Sigmoid colon (tissue), 6 donors: ENCODE measurements at regions not wholly inside any gene's neighbourhood (a gene's known extent, or its start where the extent isn't known, plus 50 kb on each side); places are given as distances from the start of the nearest gene placed in this dataset.
"Not testable (repeated sequence)": the region's sequence is repeated elsewhere in the genome, so short reads cannot be mapped to it uniquely, and the experiment has no call there.

Source experiments
- DNase-seq: peaks from one replicate; pipeline ENCODE4 v3.0.0-alpha.2; 2019
- H3K27ac ChIP-seq, 4 donors: fragments of 200-600 bp; sonication (generic); one replicate each; pipeline ENCODE4 v1.5.1; 2016 to 2019; ENCODE audit warnings: mild to moderate bottlenecking in 1 of 4
- H3K27me3 ChIP-seq, 3 donors: fragments of 200-600 bp; sonication (generic); one replicate each; pipeline ENCODE4 v1.5.1; 2019; ENCODE audit warnings: mild to moderate bottlenecking in 1 of 3
- H3K36me3 ChIP-seq, 4 donors: fragments of 200-600 bp; sonication (generic); one replicate each; pipeline ENCODE4 v1.5.1; 2016 to 2019
- H3K4me1 ChIP-seq, 4 donors: fragments of 200-600 bp; sonication (generic); one replicate each; pipeline ENCODE4 v1.5.1; 2017 to 2019
- H3K4me3 ChIP-seq, 4 donors: fragments of 200-600 bp; sonication (generic); one replicate each; pipeline ENCODE4 v1.5.1; 2017 to 2019; ENCODE audit warnings: mild to moderate bottlenecking in 2 of 4, moderate library complexity in 1 of 4
- H3K9me3 ChIP-seq, 4 donors: fragments of 200-600 bp in 3 of 4; sonication (generic) in 3 of 4; one replicate each; pipeline versions ENCODE4 v1.5.1 to v1.6.1; 2013 to 2019
- EP300 ChIP-seq, 4 donors: sonication (generic); formaldehyde crosslinking; IDR thresholded peaks; one replicate each; pipeline ENCODE4 v1.6.1; 2017; ENCODE audit warnings: antibody characterized with exemption in 4 of 4
- POLR2A ChIP-seq, 2 donors: fragments of 450-650 bp; IDR thresholded peaks; one replicate each; pipeline ENCODE4 v1.6.1; 2016; ENCODE audit warnings: antibody characterized with exemption in 2 of 2, mild to moderate bottlenecking in 2 of 2, moderate library complexity in 2 of 2
- POLR2AphosphoS5 ChIP-seq, 4 donors: sonication (generic); formaldehyde crosslinking; IDR thresholded peaks; one replicate each; pipeline ENCODE4 v1.6.1; 2017; ENCODE audit warnings: antibody characterized with exemption in 4 of 4
- WGBS, 2 donors: extraction: QIAGEN DNeasy Blood & Tissue Kit; methylation state at CpG; one replicate each; pipeline ENCODE4 v1.1.7; 2013; 5-methylcytosine and 5-hydroxymethylcytosine counted together
- intact Hi-C: fragments of 100-400 bp; cut with DNase I; formaldehyde crosslinking; loops from one replicate; pipeline ENCODE4 v1.15.1; 2023
- TF ChIP-seq, protein P1 (sequence below), 4 experiments: fragments of 450-650 bp in 3 of 4; fragments of 200-600 bp in 1 of 4; IDR thresholded peaks; one replicate each; pipeline ENCODE4 v1.5.1; 2016 to 2019; ENCODE audit warnings: antibody characterized with exemption in 4 of 4, mild to moderate bottlenecking in 3 of 4, moderate library complexity in 2 of 4
- donor health status: healthy with polysubstance abuse.
- donor health status: healthy.

DNA sequence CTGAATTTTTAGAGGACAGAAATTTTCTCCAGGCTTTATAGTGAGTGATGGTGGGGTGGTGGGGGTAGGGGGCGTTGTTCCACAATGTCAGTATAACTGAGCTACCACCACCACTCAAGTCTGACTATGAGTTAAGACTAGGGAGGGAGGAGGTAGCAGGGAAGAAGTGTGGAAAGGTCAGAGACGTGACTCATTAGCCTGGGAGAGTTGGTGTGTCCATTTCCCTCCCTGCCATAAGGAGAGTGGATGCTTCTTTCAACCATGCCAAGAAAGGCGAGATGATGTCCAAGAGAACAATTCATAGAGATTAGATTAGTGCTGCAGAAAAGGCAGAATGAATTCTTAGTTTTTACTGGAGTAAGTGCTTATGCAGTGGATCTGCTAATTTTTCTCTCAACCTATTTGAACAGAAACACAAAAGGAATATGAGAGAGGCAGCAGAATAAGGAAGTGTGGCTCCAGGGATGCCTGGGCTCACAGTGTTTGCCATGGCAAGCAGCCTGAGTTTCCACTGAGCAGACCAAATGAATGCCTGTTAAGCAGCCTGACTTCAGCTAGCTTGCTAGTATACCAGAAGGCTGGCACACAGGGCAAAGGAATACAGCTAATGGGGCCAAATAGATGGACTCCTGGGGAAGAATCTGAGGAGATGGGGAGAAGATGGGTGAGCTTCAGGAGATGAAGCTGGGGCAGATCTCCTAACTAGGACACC, 708.9 kb downstream of the NTRK3 start:
- Histone ChIP-seq H3K36me3 (no peaks in the 10 kb centered on the region), H3K27me3 (no peaks in the 10 kb centered on the region), H3K9me3 (no peaks in the 10 kb centered on the region), H3K4me3 (no peak overlapping the region), H3K4me1 (no peaks in the 10 kb centered on the region), H3K27ac (no peak overlapping the region)
- intact Hi-C loops, result no loop called here
- DNase-seq, result no peak
- 56 to 73% methylated on average over 3 of the region's 3 CpGs for WGBS, 2 donors
- TF ChIP-seq POLR2A (IDR thresholded peaks at IDR 0.05), result no peak
- TF ChIP-seq POLR2AphosphoS5 (IDR thresholded peaks at IDR 0.05), result no peak
- TF ChIP-seq EP300 (IDR thresholded peaks at IDR 0.05), result no peak
- TF ChIP-seq, protein P1, sequence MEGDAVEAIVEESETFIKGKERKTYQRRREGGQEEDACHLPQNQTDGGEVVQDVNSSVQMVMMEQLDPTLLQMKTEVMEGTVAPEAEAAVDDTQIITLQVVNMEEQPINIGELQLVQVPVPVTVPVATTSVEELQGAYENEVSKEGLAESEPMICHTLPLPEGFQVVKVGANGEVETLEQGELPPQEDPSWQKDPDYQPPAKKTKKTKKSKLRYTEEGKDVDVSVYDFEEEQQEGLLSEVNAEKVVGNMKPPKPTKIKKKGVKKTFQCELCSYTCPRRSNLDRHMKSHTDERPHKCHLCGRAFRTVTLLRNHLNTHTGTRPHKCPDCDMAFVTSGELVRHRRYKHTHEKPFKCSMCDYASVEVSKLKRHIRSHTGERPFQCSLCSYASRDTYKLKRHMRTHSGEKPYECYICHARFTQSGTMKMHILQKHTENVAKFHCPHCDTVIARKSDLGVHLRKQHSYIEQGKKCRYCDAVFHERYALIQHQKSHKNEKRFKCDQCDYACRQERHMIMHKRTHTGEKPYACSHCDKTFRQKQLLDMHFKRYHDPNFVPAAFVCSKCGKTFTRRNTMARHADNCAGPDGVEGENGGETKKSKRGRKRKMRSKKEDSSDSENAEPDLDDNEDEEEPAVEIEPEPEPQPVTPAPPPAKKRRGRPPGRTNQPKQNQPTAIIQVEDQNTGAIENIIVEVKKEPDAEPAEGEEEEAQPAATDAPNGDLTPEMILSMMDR (IDR thresholded peaks at IDR 0.05), result no peak

DNA sequence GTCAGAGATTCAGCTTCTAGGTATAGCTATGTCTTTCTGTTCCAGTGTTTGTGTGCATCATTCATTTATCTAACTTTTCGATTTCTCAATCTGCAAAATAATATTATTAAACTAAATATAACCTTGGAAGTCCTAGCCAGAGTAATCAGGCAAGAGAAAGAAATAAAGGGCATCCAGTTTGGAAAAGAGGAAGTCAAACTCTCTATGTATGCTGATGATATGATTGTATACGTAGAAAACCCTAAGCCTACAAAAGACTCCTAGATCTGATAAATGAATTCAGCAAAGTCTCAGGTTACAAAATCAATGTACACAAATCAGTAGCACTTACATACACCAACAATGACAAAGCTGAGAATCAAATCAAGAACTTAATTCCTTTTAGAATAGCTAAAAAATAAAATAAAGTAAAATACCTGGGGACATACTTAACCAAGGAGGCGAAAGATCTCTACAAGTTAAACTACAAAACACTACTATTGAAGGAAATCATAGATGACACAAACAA, 718.2 kb downstream of the NTRK3 start:
- DNase-seq, result no peak
- no peak for TF ChIP-seq POLR2A (IDR thresholded peaks at IDR 0.05)
- no peak for TF ChIP-seq EP300 (IDR thresholded peaks at IDR 0.05)
- TF ChIP-seq, protein P1 (IDR thresholded peaks at IDR 0.05), result no peak
- no peak for TF ChIP-seq POLR2AphosphoS5 (IDR thresholded peaks at IDR 0.05)
- H3K27ac ChIP-seq, result no peak overlapping the region
- no peak overlapping the region for H3K4me3 ChIP-seq
- intact Hi-C loops, result no loop called here
- H3K27me3 ChIP-seq, result no peaks in the 10 kb centered on the region
- 26 to 39% methylated on average over 3 of the region's 3 CpGs for WGBS, 2 donors
- no peaks in the 10 kb centered on the region for H3K36me3 ChIP-seq
- H3K4me1 ChIP-seq, result no peaks in the 10 kb centered on the region
- H3K9me3 ChIP-seq, result peaks cover 0 to 2% (median 0%) of the 10 kb centered on the region in 4 donors

DNA sequence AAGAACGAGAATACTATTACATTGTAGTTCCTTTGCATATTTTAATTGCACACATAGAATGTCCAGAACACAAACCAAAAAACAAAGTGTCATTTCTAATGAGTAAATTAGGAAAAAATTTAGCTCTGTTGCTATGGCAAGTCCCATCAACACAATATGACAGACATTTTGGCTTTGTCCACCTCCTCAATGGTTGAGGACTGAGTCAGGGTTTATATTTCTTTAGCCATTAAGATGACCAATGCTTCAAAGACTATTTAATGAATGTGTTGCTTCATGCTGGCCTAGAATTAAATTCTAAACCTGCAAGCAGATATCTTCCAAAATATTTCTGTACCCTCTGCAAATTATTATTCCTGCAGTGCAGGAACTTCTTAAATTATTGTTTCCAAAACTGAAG, 719.2 kb downstream of the NTRK3 start:
- no peaks in the 10 kb centered on the region for H3K36me3 ChIP-seq
- no peak for TF ChIP-seq POLR2A (IDR thresholded peaks at IDR 0.05)
- TF ChIP-seq EP300 (IDR thresholded peaks at IDR 0.05), result no peak
- TF ChIP-seq POLR2AphosphoS5 (IDR thresholded peaks at IDR 0.05), result no peak
- TF ChIP-seq, protein P1 (IDR thresholded peaks at IDR 0.05), result no peak
- H3K4me1 ChIP-seq, result no peaks in the 10 kb centered on the region
- intact Hi-C loops, result no loop called here
- H3K27me3 ChIP-seq, result no peaks in the 10 kb centered on the region
- no peak overlapping the region for H3K4me3 ChIP-seq
- DNase-seq, result no peak
- peaks cover 0 to 2% (median 0%) of the 10 kb centered on the region in 4 donors for H3K9me3 ChIP-seq
- WGBS, 2 donors, result 74 to 79% methylated on average over 1 of the region's 1 CpG
- H3K27ac ChIP-seq, result no peak overlapping the region

DNA sequence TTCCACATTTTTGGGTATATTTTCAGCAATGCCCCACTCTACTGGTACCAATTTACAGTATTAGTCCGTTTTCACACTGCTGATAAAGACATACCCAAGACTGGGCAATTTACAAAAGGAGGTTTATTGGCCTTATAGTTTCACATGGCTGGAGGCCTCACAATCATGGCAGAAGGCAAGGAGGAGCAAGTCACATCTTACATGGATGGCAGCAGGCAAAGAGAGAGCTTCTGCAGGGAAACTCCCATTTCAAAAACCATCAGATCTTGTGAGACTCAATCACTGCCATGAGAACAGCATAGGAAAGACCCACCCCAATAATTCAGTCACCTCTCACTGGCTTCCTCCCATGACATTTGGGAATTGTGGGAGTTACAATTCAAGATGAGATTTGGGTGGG, 722.9 kb downstream of the NTRK3 start:
- H3K27ac ChIP-seq, intact Hi-C loops, H3K4me3 ChIP-seq, H3K27me3 ChIP-seq, H3K4me1 ChIP-seq, H3K9me3 ChIP-seq, DNase-seq, H3K36me3 ChIP-seq: not testable (repeated sequence)
- 51 to 62% methylated on average over 1 of the region's 1 CpG for WGBS, 2 donors

DNA sequence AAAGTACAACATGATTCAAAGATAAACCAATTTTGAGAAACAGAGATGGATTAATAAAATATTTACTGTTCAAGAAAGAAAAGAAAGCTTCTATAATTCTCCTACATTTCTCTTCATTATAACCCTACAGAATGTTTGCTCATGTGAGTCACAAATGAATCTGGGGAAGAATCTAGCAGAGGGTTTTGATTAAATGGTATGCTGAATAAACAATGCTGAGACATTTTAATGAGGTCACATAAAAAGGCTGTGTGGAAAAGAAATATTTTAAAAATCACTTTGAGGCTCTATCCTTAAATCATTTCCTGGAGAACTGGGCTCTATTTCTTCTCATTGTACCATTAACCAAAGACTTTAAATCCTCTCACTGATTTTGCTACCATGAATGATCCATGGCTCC, 727.7 kb downstream of the NTRK3 start:
- no peaks in the 10 kb centered on the region for H3K4me1 ChIP-seq
- no peak overlapping the region for H3K4me3 ChIP-seq
- H3K27me3 ChIP-seq, result no peaks in the 10 kb centered on the region
- peaks cover 0 to 2% (median 0%) of the 10 kb centered on the region in 4 donors for H3K9me3 ChIP-seq
- DNase-seq, result no peak
- intact Hi-C loops, result no loop called here
- no peak for TF ChIP-seq POLR2AphosphoS5 (IDR thresholded peaks at IDR 0.05)
- no peak for TF ChIP-seq POLR2A (IDR thresholded peaks at IDR 0.05)
- TF ChIP-seq EP300 (IDR thresholded peaks at IDR 0.05), result no peak
- TF ChIP-seq, protein P1 (IDR thresholded peaks at IDR 0.05), result no peak
- H3K36me3 ChIP-seq, result no peaks in the 10 kb centered on the region
- H3K27ac ChIP-seq, result no peak overlapping the region
